ENCODE measurements at regions not wholly inside any gene's neighbourhood (a gene's known extent, or its start where the extent isn't known, plus 50 kb on each side); places are given as distances from the start of the nearest gene placed in this dataset.
"Not testable (repeated sequence)": the region's sequence is repeated elsewhere in the genome, so short reads cannot be mapped to it uniquely, and the experiment has no call there.

DNA sequence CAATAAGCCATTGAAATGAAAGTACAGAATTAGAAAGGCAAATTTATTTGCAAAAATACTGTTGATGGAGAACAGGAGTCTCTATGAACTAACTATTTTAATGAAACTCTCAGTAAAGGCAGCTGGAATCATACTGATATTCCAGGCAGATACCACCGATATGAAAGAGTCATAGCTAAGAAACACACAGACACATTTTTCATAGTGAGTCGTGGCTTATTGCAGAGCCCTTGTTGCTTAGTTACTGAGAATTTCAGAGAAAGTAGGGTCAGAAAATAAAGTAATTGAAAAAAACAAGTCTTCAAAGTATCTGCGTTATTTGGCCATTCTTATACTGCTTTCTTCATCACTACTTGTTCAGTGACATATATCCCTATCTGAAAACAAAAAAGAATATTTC, 1890.9 kb downstream of the PCDH9 start:
- TF ChIP-seq, protein P1, sequence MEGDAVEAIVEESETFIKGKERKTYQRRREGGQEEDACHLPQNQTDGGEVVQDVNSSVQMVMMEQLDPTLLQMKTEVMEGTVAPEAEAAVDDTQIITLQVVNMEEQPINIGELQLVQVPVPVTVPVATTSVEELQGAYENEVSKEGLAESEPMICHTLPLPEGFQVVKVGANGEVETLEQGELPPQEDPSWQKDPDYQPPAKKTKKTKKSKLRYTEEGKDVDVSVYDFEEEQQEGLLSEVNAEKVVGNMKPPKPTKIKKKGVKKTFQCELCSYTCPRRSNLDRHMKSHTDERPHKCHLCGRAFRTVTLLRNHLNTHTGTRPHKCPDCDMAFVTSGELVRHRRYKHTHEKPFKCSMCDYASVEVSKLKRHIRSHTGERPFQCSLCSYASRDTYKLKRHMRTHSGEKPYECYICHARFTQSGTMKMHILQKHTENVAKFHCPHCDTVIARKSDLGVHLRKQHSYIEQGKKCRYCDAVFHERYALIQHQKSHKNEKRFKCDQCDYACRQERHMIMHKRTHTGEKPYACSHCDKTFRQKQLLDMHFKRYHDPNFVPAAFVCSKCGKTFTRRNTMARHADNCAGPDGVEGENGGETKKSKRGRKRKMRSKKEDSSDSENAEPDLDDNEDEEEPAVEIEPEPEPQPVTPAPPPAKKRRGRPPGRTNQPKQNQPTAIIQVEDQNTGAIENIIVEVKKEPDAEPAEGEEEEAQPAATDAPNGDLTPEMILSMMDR (IDR thresholded peaks at IDR 0.05; ENCODE audit: extremely low read depth, insufficient read depth, missing control alignments), result no peak
- no peak for DNase-seq (ENCODE audit: low spot score)
- in situ Hi-C loops (cut with MboI; ENCODE audit: low pct_unique_long_range_greater_than_20kb, low sequenced_read_pairs, unreplicated experiment), result no loop called here

DNA sequence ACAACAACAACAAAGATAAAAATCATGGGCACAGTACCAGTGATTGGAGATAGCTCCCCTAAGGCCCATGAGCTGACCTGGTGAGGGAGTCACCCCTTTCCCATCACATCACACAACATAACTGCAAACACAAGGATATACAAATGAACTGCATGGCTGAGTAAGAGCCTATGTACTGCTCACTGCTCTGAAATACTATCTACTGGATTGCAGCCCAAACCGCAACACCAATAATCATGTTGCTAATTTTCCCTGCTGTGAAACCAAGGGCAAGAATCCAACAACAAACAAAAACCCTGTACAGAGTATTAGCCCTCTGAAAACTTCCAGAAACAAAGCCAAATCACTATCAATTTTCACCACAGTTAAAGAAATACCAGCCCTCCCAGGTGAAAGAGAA, 1893.2 kb downstream of the PCDH9 start:
- in situ Hi-C loops (cut with MboI; ENCODE audit: low pct_unique_long_range_greater_than_20kb, low sequenced_read_pairs, unreplicated experiment), result no loop called here
- no peak for DNase-seq (ENCODE audit: low spot score)
- TF ChIP-seq, protein P1 (IDR thresholded peaks at IDR 0.05; ENCODE audit: extremely low read depth, insufficient read depth, missing control alignments), result no peak

DNA sequence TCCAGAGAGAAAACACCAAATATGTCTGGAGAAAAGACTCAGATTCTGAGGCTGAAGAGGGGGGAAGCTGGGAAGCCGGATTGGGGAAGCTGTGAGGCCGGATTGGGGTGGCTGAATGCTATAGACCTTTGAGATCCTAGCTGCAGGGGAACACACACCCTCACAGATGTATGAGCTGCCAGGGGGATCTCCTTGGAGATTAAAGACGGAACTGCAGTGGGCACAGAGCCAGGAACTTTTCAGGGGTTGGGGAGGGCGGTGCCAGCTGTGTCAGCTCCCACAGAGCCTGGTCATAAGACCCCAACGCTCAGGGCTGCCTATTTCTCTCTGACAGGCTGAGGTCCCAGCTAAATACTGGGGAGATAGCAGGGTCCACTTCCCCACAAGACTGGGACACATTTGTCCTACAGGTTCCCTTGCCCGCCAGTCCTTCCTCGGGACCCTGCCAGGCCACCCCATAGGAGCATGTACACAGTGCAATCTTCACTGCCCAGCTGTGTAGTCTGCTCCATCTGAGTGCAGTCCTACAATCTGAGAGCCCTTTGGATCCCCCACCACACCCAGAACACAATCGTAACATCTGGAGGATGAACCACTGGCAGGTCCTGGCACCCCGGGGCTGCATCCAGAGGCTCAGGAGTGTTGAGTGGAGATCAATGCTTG, 1893.9 kb downstream of the PCDH9 start:
- no peak for DNase-seq (ENCODE audit: low spot score)
- in situ Hi-C loops (cut with MboI; ENCODE audit: low pct_unique_long_range_greater_than_20kb, low sequenced_read_pairs, unreplicated experiment), result no loop called here
- TF ChIP-seq, protein P1 (IDR thresholded peaks at IDR 0.05; ENCODE audit: extremely low read depth, insufficient read depth, missing control alignments), result no peak

DNA sequence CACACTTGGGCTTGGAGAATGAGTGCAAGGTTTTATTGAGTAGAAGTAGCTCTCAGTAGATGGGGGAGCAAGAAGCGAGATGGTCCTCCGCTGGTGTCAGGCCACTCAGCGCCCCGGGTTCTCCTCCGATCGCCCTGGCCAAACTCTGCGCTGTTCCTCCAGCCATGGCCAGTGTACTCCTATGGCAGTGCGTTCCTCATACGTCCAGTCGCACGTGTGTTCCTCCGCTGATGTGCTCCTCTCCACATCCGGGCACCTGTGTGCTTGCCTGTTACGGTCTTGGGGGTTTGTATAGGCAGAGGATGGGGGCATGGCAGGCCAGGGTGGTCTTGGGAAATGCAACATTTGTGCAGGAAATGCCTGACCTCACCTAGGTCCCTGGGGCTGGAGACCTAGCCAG, 1899.4 kb downstream of the PCDH9 start:
- TF ChIP-seq, protein P1 (IDR thresholded peaks at IDR 0.05; ENCODE audit: extremely low read depth, insufficient read depth, missing control alignments), result no peak
- in situ Hi-C loops (cut with MboI; ENCODE audit: low pct_unique_long_range_greater_than_20kb, low sequenced_read_pairs, unreplicated experiment), result no loop called here
- no peak for DNase-seq (ENCODE audit: low spot score)

DNA sequence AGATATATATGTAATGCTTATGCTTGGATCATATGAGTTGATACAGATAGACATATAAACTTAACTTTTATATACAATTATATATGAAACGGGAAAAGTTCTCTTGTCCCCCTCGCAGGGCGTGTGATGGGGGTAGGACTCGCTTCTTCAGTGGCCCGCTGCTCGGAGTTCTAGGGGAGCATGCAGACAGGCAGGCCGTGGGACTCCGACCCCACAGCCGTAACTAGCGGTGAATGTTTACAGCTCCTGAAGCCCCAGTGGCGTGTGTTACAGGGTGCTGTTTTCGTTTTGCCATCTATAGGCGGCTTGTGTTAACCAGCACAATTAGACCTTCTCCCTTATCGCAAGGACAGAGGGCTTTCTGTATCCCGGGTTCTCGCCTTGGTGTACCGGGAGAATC, 1899.8 kb downstream of the PCDH9 start:
- DNase-seq (ENCODE audit: low spot score), result no peak
- TF ChIP-seq, protein P1 (IDR thresholded peaks at IDR 0.05; ENCODE audit: extremely low read depth, insufficient read depth, missing control alignments), result no peak
- in situ Hi-C loops (cut with MboI; ENCODE audit: low pct_unique_long_range_greater_than_20kb, low sequenced_read_pairs, unreplicated experiment), result no loop called here

DNA sequence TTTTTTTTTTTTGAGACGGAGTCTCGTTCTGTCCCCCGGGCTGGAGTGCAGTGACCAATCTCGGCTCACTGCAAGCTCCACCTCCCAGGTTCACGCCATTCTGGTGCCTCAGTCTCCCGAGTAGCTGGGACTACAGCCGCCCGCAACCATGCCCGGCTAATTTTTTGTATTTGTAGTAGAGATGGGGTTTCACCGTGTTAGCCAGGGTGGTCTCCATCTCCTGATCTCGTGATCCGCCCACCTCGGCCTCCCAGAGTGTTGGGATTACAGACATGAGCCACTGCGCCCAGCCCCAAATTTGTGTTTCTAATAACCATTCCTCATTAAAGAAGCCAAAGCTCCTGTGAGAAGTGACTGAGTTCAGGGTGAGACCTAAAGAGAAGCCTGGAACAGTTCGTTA, 1906.9 kb downstream of the PCDH9 start:
- in situ Hi-C loops (cut with MboI; ENCODE audit: low pct_unique_long_range_greater_than_20kb, low sequenced_read_pairs, unreplicated experiment); DNase-seq (ENCODE audit: low spot score): not testable (repeated sequence)

DNA sequence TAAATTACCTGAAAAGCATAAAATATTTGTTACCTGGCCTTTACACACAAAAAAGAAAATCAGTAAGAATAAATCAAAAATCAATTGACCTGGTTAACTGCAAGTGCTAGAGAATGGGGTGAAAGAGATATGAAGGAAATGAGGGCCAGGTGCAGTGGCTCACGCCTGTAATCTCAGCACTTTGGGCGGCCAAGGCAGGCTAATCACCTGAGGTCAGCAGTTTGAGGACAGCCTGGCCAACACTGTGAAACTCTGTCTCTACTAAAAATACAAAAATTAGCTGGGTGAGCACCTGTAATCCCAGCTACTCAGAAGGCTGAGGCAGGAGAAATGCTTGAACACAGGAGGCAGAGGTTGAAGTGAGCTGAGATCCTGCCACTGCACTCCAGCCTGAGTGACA, 1908.7 kb downstream of the PCDH9 start:
- in situ Hi-C loops (cut with MboI; ENCODE audit: low pct_unique_long_range_greater_than_20kb, low sequenced_read_pairs, unreplicated experiment); DNase-seq (ENCODE audit: low spot score): not testable (repeated sequence)

DNA sequence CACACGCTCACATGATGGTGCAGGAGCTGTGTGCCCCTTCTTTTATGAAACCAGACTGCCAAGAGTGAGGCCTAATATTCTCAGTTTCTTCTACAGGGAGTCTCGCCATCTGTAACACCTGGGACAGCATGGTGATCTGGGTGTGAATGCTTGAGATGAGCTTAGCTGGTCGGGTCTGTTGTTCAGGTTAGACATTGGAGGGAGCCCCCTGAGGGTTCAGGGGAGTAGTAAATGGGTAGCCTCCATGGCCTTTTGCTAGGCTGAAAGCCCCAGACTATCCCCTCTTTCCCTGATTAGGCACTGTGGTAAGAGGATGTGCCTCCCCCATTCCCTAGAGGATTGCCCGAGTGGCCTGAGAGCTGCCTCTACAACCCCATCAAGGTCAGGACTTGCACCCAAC, 1916.1 kb downstream of the PCDH9 start:
- TF ChIP-seq, protein P1 (IDR thresholded peaks at IDR 0.05; ENCODE audit: extremely low read depth, insufficient read depth, missing control alignments), result no peak
- in situ Hi-C loops (cut with MboI; ENCODE audit: low pct_unique_long_range_greater_than_20kb, low sequenced_read_pairs, unreplicated experiment), result no loop called here
- no peak for DNase-seq (ENCODE audit: low spot score)

Measured in GM13977 (cell line).